GM12878 (cell line): ENCODE measurements at regions not wholly inside any gene's neighbourhood (a gene's known extent, or its start where the extent isn't known, plus 50 kb on each side); places are given as distances from the start of the nearest gene placed in this dataset.

Experiments
- ASH2L ChIP-seq: fragments of 300-600, 200-600 bp; sonication (generic); IDR thresholded peaks from 2 replicates; pipeline ENCODE4 v1.6.1; 2017; ENCODE audit warnings: low read depth, mild to moderate bottlenecking, borderline replicate concordance
- ELK1 ChIP-seq: IDR thresholded peaks from 2 replicates; pipeline ENCODE4 v1.6.1; 2012; ENCODE audit warnings: low read depth, low read length, improper control_type of control experiment
- EP300 ChIP-seq, 2 experiments: fragments of 150-350 bp in 1 of 2; IDR thresholded peaks; 2 replicates each; pipeline ENCODE4 v1.6.1; 2011 to 2012; ENCODE audit warnings: low read depth in 2 of 2, low read length in 2 of 2, borderline replicate concordance in 1 of 2, improper control_type of control experiment in 1 of 2, inconsistent platforms in 1 of 2; ENCODE audit not compliant: control insufficient read depth in 1 of 2
- EZH2 ChIP-seq: IDR thresholded peaks from 2 replicates; pipeline ENCODE4 v1.6.1; 2012; ENCODE audit warnings: low read depth, mild to moderate bottlenecking, control low read depth, inconsistent platforms, low read length, borderline replicate concordance; ENCODE audit not compliant: control insufficient read depth
- POLR2AphosphoS5 ChIP-seq: IDR thresholded peaks from 2 replicates; pipeline ENCODE4 v1.6.1; 2011; ENCODE audit warnings: mild to moderate bottlenecking, low read length, inconsistent platforms
- RBBP5 ChIP-seq: fragments of 200-600 bp; sonication (generic); conservative IDR thresholded peaks from 2 replicates; pipeline ENCODE4 v1.6.1; 2016
- REST ChIP-seq: IDR thresholded peaks from 2 replicates; pipeline ENCODE4 v1.6.1; 2012; ENCODE audit warnings: mild to moderate bottlenecking, low read depth, low read length
- ZBTB33 ChIP-seq: fragments of 450-650 bp; IDR thresholded peaks from 2 replicates; pipeline ENCODE4 v1.6.1; 2017; ENCODE audit warnings: mild to moderate bottlenecking
- ZZZ3 ChIP-seq: IDR thresholded peaks from 2 replicates; pipeline ENCODE4 v1.6.1; 2011; ENCODE audit warnings: low read depth; ENCODE audit not compliant: control insufficient read depth, insufficient read length

GRCh38 chr1:172717722-172718465 is 59.0 kb downstream of the FASLG start:
- no peak for TF ChIP-seq ELK1
- TF ChIP-seq ASH2L = no peak
- TF ChIP-seq REST = no peak
- TF ChIP-seq RBBP5 = no peak
- TF ChIP-seq ZBTB33 = no peak
- TF ChIP-seq EZH2 = no peak
- no peak for TF ChIP-seq ZZZ3
- no peak for TF ChIP-seq EP300 (IDR thresholded peaks at IDR 0.05; ENCODE audit: borderline replicate concordance in 1 of 2, control insufficient read depth in 1 of 2, low read depth in 2 of 2, low read length in 2 of 2)
- no peak for TF ChIP-seq POLR2AphosphoS5
